ENCODE measurements at regions not wholly inside any gene's neighbourhood (a gene's known extent, or its start where the extent isn't known, plus 50 kb on each side); places are given as distances from the start of the nearest gene placed in this dataset.
"Not testable (repeated sequence)": the region's sequence is repeated elsewhere in the genome, so short reads cannot be mapped to it uniquely, and the experiment has no call there.

GRCh38 chr4:57734104-57734670, 624.0 kb upstream of the IGFBP7 start:
- H3K9me3 Mint-ChIP-seq = peaks cover 22% of the 10 kb centered on the region
- ATAC-seq (replicated peaks; ENCODE audit: extremely low read depth, poor library complexity, severe bottlenecking) = no peak
- H3K4me3 Mint-ChIP-seq = no peak overlapping the region

GRCh38 chr4:57729775-57730570, 619.8 kb upstream of the IGFBP7 start:
- not testable (repeated sequence) for H3K36me3 Mint-ChIP-seq (ENCODE audit: insufficient read depth); H3K4me1 Mint-ChIP-seq; ATAC-seq (replicated peaks; ENCODE audit: extremely low read depth, poor library complexity, severe bottlenecking); DNase-seq (ENCODE audit: low spot score in 2 of 2); H3K27me3 Mint-ChIP-seq; H3K4me3 Mint-ChIP-seq; H3K27ac Mint-ChIP-seq (ENCODE audit: low read depth)
- H3K9me3 Mint-ChIP-seq = peaks cover 12% of the 10 kb centered on the region

More at GRCh38 chr4:57734104-57734670, 624.0 kb upstream of the IGFBP7 start:
- H3K27me3 Mint-ChIP-seq = no peaks in the 10 kb centered on the region
- no peaks in the 10 kb centered on the region for H3K4me1 Mint-ChIP-seq
- DNase-seq (ENCODE audit: low spot score in 2 of 2) = no peak
- H3K27ac Mint-ChIP-seq (ENCODE audit: low read depth) = no peak overlapping the region
- no peaks in the 10 kb centered on the region for H3K36me3 Mint-ChIP-seq (ENCODE audit: insufficient read depth)

- Mint-ChIP-seq H3K36me3 (ENCODE audit: insufficient read depth) (no peaks in the 10 kb centered on the region), H3K9me3 (peaks cover 16% of the 10 kb centered on the region), H3K27ac (ENCODE audit: low read depth) (no peak overlapping the region), H3K4me3 (no peak overlapping the region), H3K27me3 (no peaks in the 10 kb centered on the region), H3K4me1 (no peaks in the 10 kb centered on the region)
- DNase-seq (ENCODE audit: low spot score in 2 of 2) = no peak
- ATAC-seq (replicated peaks; ENCODE audit: extremely low read depth, poor library complexity, severe bottlenecking) = no peak
Observed at GRCh38 chr4:57726154-57726553, 616.0 kb upstream of the IGFBP7 start.

GRCh38 chr4:57719456-57719855, 609.3 kb upstream of the IGFBP7 start:
- H3K27me3 Mint-ChIP-seq = no peaks in the 10 kb centered on the region
- ATAC-seq (replicated peaks; ENCODE audit: extremely low read depth, poor library complexity, severe bottlenecking) (no peak), DNase-seq (ENCODE audit: low spot score in 2 of 2) (no peak)
- H3K4me3 Mint-ChIP-seq = no peak overlapping the region
- no peaks in the 10 kb centered on the region for H3K36me3 Mint-ChIP-seq (ENCODE audit: insufficient read depth)
- no peaks in the 10 kb centered on the region for H3K4me1 Mint-ChIP-seq
- H3K9me3 Mint-ChIP-seq = peaks cover 20% of the 10 kb centered on the region
- no peak overlapping the region for H3K27ac Mint-ChIP-seq (ENCODE audit: low read depth)

GRCh38 chr4:57714313-57714712, 604.1 kb upstream of the IGFBP7 start:
- not testable (repeated sequence) for ATAC-seq (replicated peaks; ENCODE audit: extremely low read depth, poor library complexity, severe bottlenecking); H3K27me3 Mint-ChIP-seq; DNase-seq (ENCODE audit: low spot score in 2 of 2); H3K27ac Mint-ChIP-seq (ENCODE audit: low read depth); H3K4me3 Mint-ChIP-seq; H3K36me3 Mint-ChIP-seq (ENCODE audit: insufficient read depth); H3K4me1 Mint-ChIP-seq
- peaks cover 15% of the 10 kb centered on the region for H3K9me3 Mint-ChIP-seq

- Mint-ChIP-seq H3K9me3 (peaks cover 14% of the 10 kb centered on the region), H3K27me3 (no peaks in the 10 kb centered on the region), H3K36me3 (ENCODE audit: insufficient read depth) (no peaks in the 10 kb centered on the region), H3K4me1 (no peaks in the 10 kb centered on the region), H3K4me3 (no peak overlapping the region), H3K27ac (ENCODE audit: low read depth) (no peak overlapping the region)
- DNase-seq (ENCODE audit: low spot score in 2 of 2) (no peak), ATAC-seq (replicated peaks; ENCODE audit: extremely low read depth, poor library complexity, severe bottlenecking) (no peak)
Observed at GRCh38 chr4:57710053-57710452, 599.9 kb upstream of the IGFBP7 start.

- no peak for ATAC-seq (replicated peaks; ENCODE audit: extremely low read depth, poor library complexity, severe bottlenecking)
- Mint-ChIP-seq H3K36me3 (ENCODE audit: insufficient read depth) (no peaks in the 10 kb centered on the region), H3K4me3 (no peak overlapping the region), H3K4me1 (no peaks in the 10 kb centered on the region), H3K9me3 (peaks cover 21% of the 10 kb centered on the region), H3K27ac (ENCODE audit: low read depth) (no peak overlapping the region), H3K27me3 (no peaks in the 10 kb centered on the region)
- DNase-seq (ENCODE audit: low spot score in 2 of 2) = no peak
Observed at GRCh38 chr4:57691370-57691769, 581.2 kb upstream of the IGFBP7 start.

GRCh38 chr4:57689693-57690205, 579.6 kb upstream of the IGFBP7 start:
- no peak overlapping the region for H3K27ac Mint-ChIP-seq (ENCODE audit: low read depth)
- DNase-seq (ENCODE audit: low spot score in 2 of 2) (no peak), ATAC-seq (replicated peaks; ENCODE audit: extremely low read depth, poor library complexity, severe bottlenecking) (no peak)
- no peak overlapping the region for H3K4me3 Mint-ChIP-seq
- no peaks in the 10 kb centered on the region for H3K4me1 Mint-ChIP-seq
- no peaks in the 10 kb centered on the region for H3K36me3 Mint-ChIP-seq (ENCODE audit: insufficient read depth)
- no peaks in the 10 kb centered on the region for H3K27me3 Mint-ChIP-seq
- peaks cover 21% of the 10 kb centered on the region for H3K9me3 Mint-ChIP-seq

GRCh38 chr4:57682275-57682674, 572.1 kb upstream of the IGFBP7 start:
- peaks cover 14% of the 10 kb centered on the region for H3K9me3 Mint-ChIP-seq
- no peaks in the 10 kb centered on the region for H3K4me1 Mint-ChIP-seq
- H3K4me3 Mint-ChIP-seq = no peak overlapping the region
- DNase-seq (ENCODE audit: low spot score in 2 of 2) (no peak), ATAC-seq (replicated peaks; ENCODE audit: extremely low read depth, poor library complexity, severe bottlenecking) (no peak)
- H3K27me3 Mint-ChIP-seq = no peaks in the 10 kb centered on the region
- no peak overlapping the region for H3K27ac Mint-ChIP-seq (ENCODE audit: low read depth)
- no peaks in the 10 kb centered on the region for H3K36me3 Mint-ChIP-seq (ENCODE audit: insufficient read depth)

- Mint-ChIP-seq H3K27me3 (no peaks in the 10 kb centered on the region), H3K27ac (ENCODE audit: low read depth) (no peak overlapping the region), H3K9me3 (peaks cover 13% of the 10 kb centered on the region), H3K4me3 (no peak overlapping the region), H3K36me3 (ENCODE audit: insufficient read depth) (no peaks in the 10 kb centered on the region), H3K4me1 (no peaks in the 10 kb centered on the region)
- no peak for ATAC-seq (replicated peaks; ENCODE audit: extremely low read depth, poor library complexity, severe bottlenecking)
- no peak for DNase-seq (ENCODE audit: low spot score in 2 of 2)
Observed at GRCh38 chr4:57679969-57680368, 569.8 kb upstream of the IGFBP7 start.

GRCh38 chr4:57676394-57676793, 566.2 kb upstream of the IGFBP7 start:
- H3K4me1 Mint-ChIP-seq = no peaks in the 10 kb centered on the region
- H3K27me3 Mint-ChIP-seq = no peaks in the 10 kb centered on the region
- ATAC-seq (replicated peaks; ENCODE audit: extremely low read depth, poor library complexity, severe bottlenecking) = no peak
- no peaks in the 10 kb centered on the region for H3K36me3 Mint-ChIP-seq (ENCODE audit: insufficient read depth)
- H3K4me3 Mint-ChIP-seq = no peak overlapping the region
- H3K9me3 Mint-ChIP-seq = peaks cover 11% of the 10 kb centered on the region
- DNase-seq (ENCODE audit: low spot score in 2 of 2) = no peak
- H3K27ac Mint-ChIP-seq (ENCODE audit: low read depth) = no peak overlapping the region

GRCh38 chr4:57672846-57673433, 562.8 kb upstream of the IGFBP7 start:
- H3K4me3 Mint-ChIP-seq = no peak overlapping the region

GRCh38 chr4:57668621-57669020, 558.4 kb upstream of the IGFBP7 start:
- Mint-ChIP-seq H3K36me3 (ENCODE audit: insufficient read depth) (no peaks in the 10 kb centered on the region), H3K27me3 (no peaks in the 10 kb centered on the region), H3K4me3 (no peak overlapping the region), H3K4me1 (no peaks in the 10 kb centered on the region), H3K9me3 (peaks cover 25% of the 10 kb centered on the region), H3K27ac (ENCODE audit: low read depth) (no peak overlapping the region)
- no peak for DNase-seq (ENCODE audit: low spot score in 2 of 2)
- no peak for ATAC-seq (replicated peaks; ENCODE audit: extremely low read depth, poor library complexity, severe bottlenecking)

More at GRCh38 chr4:57672846-57673433, 562.8 kb upstream of the IGFBP7 start:
- Mint-ChIP-seq H3K36me3 (ENCODE audit: insufficient read depth) (no peaks in the 10 kb centered on the region), H3K27me3 (no peaks in the 10 kb centered on the region), H3K9me3 (peaks cover 23% of the 10 kb centered on the region), H3K27ac (ENCODE audit: low read depth) (no peak overlapping the region), H3K4me1 (no peaks in the 10 kb centered on the region)
- DNase-seq (ENCODE audit: low spot score in 2 of 2) (no peak), ATAC-seq (replicated peaks; ENCODE audit: extremely low read depth, poor library complexity, severe bottlenecking) (no peak)

Data from central memory CD8-positive, alpha-beta T cell (primary cell).